ENCODE measurements at regions not wholly inside any gene's neighbourhood (a gene's known extent, or its start where the extent isn't known, plus 50 kb on each side); places are given as distances from the start of the nearest gene placed in this dataset.

DNA sequence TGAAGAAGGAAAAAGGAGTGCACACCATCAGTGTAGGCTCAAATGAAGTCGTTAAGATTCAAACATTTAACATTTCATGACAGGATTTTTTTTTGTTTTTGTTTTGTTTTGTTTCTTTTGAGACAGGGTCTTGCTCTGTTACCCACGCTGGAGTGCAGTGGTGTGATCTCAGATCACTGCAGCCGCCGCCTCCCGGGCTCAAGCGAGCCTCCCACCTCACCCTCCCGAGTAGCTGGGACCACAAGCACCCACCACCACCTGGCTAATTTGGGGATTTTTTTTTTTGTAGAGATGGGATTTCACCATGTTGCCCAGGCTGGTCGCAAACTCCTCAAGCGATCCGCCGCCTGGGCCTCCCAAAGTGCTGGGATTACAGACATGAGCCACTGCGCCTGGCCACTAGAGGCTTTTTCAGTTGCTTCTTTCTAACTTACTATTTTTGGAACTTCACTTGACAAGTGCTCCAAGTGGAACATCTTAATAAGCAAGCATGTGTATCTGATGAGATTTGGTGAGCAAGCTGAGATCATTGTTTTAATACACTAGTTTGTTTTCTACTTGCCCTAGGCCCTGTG is 78.9 kb upstream of the CNKSR2 start:
- TF ChIP-seq POLR2A (IDR thresholded peaks at IDR 0.05), result no peak
- TF ChIP-seq, protein P1, sequence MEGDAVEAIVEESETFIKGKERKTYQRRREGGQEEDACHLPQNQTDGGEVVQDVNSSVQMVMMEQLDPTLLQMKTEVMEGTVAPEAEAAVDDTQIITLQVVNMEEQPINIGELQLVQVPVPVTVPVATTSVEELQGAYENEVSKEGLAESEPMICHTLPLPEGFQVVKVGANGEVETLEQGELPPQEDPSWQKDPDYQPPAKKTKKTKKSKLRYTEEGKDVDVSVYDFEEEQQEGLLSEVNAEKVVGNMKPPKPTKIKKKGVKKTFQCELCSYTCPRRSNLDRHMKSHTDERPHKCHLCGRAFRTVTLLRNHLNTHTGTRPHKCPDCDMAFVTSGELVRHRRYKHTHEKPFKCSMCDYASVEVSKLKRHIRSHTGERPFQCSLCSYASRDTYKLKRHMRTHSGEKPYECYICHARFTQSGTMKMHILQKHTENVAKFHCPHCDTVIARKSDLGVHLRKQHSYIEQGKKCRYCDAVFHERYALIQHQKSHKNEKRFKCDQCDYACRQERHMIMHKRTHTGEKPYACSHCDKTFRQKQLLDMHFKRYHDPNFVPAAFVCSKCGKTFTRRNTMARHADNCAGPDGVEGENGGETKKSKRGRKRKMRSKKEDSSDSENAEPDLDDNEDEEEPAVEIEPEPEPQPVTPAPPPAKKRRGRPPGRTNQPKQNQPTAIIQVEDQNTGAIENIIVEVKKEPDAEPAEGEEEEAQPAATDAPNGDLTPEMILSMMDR (IDR thresholded peaks at IDR 0.05 in 8 of 11, conservative IDR thresholded peaks at IDR 0.05 in 3 of 11), result no peak
